Activated CD4-positive, alpha-beta T cell treated with anti-CD3 and anti-CD28 coated beads, Interleukin-2, amount 50 U/mL, for 24 hours (primary cell): ENCODE measurements at regions not wholly inside any gene's neighbourhood (a gene's known extent, or its start where the extent isn't known, plus 50 kb on each side); places are given as distances from the start of the nearest gene placed in this dataset.

Source experiments
- DNase-seq, 2 donors: peaks; one replicate each; pipeline ENCODE4 v3.0.0-alpha.2; 2020; ENCODE audit warnings: low read depth in 1 of 2, low spot score in 1 of 2

DNA sequence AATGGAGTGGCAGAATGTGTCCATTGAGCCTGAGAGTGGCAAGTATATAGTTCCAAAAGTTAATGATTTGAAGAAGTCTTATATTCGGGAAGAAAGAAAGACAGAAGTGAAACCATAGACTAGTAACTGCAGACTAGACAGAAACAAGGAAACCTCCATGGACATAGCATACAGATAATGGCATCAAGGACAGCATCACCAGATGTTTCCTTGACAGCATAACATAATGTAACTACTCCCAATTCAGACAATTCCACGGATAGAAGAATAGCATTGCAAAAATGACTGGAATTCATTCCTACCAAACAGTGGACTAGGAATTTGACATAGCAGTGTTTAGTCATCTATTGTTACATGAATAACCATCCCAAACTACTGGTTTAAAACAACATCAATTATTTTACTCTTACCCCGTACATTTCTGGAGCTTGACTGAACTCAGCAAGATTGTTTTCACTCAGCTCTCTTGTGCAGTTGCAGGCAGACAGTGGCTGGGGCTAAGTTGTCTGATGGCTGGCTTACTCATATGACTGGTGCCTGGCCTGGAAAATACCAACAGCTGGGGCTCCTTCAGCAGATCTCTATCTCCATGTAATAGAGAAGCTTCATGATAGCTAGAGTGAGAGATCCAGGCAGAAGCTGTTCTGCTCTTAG lies 109.7 kb upstream of the GADL1 start:
- DNase-seq: no peak

DNA sequence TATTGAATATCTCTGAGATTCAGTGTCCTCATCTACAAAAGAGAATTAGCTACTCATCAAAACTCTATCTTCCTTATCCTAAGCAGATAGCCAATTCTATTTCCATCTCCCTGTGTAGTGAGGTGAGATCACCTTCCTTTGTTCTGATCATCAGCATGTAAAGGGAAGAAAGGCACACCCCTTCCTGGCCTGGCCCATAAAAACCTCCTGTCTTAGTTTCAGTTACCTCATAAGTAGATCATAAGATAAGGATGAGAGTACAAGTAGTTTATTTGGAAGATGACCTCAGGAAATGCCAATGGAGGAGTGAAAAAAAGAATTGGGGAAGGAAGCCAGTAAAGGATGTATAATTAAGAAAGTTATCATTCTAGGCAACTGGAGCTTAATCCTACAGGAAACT lies 114.5 kb upstream of the GADL1 start:
- no peak for DNase-seq

DNA sequence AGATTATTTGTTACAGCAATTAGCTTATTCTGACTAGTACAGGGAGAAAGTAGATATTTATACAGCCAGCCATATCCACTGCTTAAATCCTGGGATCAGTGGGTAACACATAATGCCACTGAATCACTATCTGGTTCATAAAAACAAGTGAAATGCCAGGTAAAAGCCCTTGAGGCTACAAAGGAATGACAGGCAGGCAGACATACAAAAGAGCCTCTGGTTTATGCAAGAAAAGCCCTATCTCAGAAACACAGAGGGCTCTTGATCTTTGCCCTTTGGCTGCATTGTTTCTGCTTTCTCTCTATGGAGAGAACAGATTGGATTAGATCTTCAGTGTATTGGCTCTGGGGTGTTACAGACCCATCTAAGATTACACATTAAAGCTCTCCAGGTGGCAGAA lies 115.4 kb upstream of the GADL1 start:
- no peak for DNase-seq

DNA sequence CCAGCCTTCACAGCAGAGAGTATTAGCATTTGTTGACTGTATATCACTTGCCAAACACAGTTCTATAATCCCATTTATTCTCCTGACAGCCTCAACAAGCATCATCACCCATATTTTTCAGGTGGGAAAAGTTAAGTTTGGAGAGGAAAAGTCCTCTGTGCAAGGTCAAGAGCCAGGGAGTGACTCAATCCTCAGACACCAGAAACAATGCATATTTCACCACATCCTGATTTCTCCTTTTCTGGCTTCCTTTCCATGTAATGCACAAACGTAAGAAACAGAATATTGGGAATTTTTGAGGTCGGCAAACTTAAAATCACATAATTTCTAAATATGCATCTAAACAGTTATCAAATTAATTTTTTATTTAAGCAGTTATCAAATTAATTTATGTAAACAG lies 116.0 kb upstream of the GADL1 start:
- no peak for DNase-seq

DNA sequence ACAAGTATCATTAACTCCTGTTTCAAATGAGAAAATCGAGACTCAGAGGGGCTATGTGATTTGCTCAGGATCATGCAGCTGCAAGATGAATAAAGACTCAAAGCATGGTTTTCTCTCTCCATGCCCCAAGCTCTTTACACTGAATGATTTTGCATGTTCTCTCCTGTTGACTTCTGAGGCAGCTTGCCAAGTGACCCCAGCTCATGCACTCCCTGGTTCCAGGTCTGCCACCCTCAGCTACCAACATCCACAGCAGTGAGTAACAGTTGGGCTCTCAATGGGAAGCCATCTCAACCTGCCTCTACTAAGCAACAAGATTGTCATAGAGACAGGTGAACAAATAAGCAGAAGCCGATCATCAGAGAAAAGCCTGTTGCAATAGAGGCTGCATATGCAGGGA lies 116.9 kb upstream of the GADL1 start:
- DNase-seq: no peak

DNA sequence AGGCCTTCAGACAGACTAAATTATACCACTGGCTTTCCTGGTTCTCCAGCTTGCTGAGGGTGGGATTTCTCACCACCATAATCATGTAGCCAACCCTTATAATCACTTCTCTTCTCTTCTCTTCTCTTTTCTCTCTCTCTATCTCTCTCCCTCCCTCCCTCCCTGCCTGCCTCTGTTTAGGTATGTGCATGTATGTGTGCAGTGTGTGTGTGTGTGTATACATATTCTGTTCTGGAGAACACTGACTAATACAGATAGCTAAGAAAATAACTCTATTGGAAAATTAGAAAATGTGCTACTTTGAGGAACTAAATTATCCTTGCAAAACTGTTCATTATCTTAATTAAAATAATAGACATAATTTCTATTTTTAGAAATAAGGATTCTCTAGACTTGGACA lies 118.6 kb upstream of the GADL1 start:
- DNase-seq: no peak

DNA sequence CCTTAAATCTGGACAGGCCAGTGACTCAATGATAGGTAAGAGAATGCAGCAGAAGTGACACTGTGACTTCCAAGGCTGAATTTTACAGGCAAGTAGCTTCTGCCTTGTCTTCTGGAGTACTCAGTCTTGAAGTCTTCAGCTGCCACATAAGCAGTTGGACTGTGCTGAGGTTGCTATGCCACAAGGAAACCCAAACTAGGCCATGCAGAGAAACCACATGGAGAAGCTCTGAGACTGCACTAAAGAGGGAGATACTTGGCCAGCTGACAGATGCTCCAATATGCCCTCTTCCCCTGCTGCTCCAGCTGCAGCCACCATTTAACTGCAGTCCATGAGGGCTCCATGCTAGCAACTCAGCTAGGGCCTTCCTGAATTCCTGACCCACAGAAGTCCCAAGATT lies 119.4 kb upstream of the GADL1 start:
- DNase-seq: no peak

DNA sequence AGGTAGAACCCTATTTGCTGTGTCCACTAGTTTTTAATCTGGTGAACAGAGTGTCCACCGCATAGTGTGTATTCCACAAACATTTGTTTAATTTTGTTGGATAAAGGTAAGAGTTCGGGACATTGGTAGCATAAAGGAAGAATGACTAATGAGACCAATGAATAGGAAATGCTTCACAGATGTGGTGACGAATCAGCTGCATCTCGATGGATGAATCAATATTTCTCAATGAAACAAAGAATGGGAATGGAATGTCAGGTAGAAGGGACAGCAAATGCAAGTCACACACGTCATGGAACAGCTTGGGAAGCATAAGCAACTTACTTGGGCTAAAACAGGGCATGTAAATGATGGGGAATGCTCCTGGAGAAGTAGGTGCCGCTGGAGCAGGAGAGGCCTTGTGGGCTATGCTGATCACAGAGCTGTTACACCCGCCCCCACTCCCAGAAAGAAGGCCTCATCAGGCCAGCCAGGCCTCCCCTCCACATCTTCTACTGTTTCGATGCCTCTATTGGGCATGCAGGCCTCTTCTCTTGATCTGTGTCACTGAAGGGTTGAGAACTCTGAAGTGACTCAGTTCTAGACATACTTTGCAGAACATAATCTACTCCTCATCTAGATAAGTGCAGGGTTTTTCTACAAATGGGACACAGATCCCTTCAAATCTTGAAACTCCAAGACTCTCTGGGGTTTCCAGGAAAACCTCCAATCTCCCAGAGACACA lies 120.0 kb upstream of the GADL1 start:
- DNase-seq: no peak

DNA sequence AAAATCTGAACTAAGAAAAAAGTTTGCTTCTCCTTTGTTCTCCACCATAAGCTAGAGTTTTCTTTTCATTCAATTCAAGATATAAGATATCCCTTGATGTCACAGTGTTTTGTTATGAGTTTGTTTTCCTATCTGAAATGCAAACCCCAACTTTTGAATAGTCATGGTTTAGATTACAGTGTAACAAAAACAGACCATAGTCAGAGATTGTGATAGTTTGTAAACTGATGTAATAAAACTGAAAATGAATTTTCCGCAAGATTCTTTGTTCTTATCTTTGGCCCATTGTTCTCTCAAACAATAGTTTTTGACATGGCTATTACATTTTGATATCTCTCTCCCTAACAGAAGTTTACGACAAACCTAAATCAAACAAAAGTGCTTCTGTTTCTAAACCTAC lies 121.7 kb upstream of the GADL1 start:
- DNase-seq: no peak

DNA sequence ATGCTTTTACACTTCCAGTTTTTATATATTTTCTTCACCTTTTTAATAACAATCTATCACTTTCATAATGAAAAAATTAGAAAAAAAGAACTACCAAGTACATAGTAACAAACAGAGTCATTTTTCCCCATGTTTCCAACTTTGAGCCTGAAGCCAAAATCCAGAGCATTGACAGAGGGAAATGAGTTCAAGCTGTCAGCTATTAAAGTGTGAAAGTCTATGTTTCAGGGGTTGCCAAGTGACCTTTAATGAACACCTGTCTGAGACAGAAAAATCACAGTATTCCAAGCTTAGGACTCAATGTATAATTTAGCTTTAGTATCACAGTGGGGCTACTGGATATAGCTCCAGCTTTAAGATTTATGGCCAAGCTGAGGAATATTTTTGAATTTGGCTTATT lies 128.3 kb upstream of the GADL1 start:
- DNase-seq: no peak

DNA sequence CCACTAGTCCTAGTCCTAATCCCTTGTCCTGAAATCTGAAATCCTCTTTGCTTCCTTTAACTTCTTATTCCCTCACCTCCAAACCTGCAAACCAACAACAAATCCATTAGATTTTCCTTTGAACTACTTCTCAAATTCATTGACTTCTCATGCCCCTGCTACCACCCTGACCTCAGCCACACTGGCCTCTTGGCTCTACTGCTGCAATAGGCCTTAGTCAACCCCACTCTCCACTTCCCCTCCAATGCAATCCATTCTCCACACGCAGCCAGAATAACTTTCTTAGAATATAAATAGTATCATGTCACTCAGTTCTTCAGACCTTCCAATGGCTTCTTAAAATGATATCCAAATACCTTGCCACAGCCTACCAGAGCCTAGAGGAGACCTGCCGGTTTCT lies 131.1 kb upstream of the GADL1 start:
- no peak for DNase-seq

DNA sequence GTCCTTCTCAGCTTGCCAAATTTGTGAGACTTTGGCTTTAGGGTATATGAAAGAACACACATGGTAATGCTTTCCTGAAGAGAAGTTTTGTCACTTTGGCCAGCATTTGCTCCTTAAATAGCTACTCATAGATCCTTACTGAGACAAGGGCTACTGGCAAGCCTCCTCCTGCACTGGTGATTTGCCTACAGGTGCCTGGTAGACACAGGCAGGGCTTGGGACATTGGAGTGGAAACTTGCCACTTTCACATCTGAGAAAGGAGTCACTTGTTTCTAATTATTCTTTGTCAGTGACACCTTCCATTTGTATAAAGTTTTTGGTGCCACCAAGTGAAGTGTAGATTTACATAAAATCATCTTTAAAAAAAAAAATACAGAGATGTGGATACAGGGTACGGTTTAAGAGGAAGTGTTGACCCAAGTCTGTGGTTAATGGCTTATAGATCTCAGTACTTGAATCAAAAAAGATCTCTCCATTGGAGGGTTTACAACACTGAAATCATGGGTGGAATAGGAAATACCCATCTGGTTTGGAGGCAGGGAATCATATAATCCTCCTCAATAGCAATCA lies 132.8 kb upstream of the GADL1 start:
- DNase-seq: no peak

DNA sequence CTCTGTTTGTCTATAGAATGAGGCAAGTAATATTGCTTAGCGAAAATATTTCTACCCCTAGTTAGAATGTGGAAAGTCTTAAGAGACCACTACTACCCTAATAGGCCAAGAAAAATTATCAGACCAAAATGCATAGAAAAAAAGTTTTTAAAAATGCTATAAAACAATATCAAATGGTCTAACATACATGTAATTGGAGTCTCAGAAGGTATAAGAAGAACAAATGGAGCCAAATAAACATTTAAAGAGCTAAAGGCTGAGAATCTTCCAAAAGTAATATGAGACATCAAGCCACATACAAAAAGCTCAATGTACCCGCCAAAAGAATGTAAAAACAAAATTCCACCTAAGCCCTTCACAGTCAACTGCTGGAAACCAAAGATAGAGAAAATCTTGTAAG lies 133.5 kb upstream of the GADL1 start:
- no peak for DNase-seq

DNA sequence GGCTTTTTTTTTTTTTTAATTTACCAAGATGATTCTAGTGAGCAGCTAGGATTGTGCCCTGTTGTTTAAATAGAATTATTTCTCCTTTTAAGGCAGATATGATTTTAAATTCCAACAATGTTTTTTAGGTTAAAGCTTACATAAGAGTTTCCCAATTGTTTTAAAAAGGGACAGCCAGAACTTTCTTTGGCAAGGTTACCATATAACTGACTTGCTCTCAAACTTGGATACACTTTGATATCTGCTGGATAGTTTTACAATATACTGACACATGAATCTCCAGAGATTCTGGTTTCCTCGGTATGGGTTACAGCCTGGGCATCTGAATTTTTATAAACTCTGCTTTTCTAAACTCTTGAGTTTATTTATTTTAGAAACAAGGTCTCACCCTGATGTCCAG lies 134.3 kb upstream of the GADL1 start:
- DNase-seq: no peak

DNA sequence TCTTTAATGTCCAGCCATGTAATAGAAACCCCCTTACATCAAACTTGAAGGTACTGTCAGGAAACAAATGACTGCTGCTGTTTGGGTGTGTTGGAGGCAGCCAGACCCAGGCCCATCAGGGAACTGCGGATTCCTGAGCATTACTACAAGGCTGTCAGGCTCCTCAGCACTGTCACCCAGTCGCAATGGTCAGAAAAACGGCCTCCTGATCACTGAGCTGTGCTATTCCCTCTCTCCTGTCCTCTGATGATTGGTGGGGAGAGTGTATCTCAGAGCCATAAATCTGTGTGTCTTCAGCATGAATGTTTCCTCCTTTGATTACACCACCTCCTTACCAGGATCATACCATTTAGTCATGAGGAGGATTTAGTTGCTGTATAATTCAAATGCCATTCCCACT lies 135.2 kb upstream of the GADL1 start:
- no peak for DNase-seq

DNA sequence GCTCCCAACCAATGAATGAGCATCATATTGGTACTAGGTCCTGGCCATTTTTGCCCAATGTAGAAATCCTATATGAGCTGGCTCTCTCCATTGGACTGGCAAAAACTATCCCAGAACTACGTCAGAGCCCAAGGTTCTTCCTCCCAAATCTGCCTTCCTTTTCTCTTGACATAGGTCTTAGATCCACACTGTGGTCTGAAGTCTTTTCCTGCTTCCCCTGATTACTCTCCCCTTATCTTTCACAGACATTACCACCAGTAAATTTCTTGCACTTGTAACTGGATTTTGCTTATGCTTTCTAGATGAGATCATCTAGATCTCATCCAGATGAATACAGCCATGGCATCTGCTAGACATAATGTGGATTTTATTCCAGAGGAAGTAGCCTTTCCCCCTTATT lies 141.2 kb upstream of the GADL1 start:
- DNase-seq: no peak

DNA sequence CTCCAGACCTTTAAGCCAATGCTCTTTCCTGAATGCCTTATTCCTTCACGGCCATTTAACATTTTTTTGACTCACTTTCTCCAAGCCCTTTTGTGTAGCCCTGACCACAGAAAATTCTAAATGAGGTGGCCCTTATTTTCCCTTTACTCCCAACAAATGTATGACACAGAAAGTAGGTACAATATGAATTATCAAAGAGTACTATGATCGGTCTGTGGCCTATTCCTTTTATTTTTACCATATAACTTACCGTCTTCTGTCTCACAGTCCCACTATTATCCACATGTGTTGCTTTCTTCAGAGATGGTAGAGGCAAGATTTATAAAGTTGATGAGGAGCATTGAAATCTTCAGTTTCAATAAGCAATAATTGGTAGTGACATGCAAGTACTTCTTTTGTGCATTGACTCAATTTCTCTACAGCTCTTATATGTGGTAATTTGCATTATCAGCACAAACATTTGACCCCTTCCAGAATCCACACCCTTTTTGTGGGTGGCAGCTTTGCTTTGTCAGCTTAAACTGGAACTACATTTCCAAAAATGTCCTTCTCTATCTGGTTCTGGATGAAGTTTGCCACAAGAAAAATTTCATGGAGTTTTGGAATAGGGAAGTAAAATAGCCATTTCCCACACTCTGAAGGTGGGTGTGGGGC lies 143.8 kb upstream of the GADL1 start:
- no peak for DNase-seq

DNA sequence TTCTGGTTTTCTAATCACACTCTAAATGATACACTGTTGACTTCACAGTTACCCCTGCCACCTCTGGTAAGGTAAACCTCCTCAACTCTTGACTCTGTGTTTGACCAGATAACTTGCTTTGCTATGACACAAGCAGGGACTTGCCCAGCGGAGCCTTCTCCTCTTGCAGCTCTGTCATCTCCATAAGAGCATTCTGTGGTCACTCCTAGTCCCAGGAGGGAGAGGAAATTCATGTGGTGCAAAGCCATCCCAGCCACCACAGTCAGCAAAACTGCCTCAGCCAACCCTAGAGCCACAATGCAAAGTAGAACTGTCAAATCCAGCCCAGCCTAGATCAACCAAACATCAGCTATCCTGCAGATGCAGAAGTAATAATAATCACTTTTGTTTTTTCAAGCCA lies 144.7 kb upstream of the GADL1 start:
- no peak for DNase-seq

DNA sequence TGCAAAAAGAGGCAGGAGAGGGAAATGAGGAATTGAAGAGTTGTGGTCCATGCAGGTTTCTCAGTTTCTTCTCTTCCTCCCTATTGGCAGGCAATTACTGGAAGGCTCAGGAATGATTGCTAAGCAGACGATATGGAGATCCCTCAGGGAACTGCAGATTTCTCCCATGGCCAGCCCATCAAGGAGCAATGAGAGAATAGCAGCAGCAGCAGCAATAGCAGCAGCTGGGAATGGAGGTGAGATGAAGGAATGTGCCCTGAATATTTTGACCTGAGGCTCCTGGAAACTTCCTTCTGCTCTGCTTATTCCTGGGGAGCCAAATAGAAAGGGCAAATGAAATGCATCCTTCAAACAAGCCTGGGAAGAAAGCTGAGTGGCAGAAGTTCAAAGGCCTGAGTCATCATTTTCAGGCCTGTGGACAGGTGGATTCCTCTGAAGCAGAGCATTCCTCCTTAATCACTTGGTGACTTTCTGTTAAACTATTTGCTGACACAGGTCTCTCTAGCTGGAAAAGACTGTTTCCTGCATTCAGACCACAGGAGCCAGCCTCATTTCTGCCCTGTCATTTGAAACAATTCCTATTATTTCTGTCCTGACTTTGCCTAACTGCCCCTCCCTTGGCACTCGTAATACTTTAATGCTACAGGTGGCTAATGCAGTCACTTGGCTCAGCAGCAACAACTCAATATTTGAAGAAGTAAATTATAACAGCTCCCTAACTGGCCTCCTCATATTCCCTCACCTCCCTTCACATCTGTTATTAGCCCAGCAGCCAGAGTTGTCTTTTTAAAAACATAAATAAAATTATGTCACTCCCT lies 146.9 kb upstream of the GADL1 start:
- no peak for DNase-seq

DNA sequence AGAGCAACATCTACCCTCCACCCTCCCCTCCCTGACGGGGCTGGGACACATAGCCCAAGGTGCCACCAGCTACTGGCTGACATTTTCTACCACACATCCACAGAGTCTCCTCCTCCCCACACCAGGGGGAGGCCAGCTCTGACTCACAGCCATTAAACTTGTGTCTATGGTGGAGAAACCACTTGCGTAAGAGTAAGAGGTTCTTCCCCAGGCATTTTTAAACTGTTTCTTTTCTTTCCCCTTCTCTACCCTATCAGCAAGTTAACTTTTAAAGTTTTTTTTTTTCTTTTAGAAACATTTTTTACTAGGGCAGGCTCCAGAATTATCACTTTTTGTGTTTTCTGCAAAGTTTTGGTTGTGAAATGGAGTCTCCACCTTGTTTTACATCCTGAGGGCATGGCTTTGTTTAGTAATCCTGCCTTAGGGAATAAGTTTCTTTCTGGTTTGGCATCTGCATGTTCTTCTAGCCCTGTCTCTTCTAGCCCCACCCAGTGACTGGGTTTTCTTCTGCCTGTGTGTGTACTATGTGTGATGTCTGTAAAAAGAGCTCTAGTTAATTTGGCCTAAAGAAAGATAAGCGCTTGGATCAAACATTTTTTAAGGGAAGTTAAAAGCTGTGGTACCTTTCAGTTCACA lies 148.8 kb upstream of the GADL1 start:
- no peak for DNase-seq

DNA sequence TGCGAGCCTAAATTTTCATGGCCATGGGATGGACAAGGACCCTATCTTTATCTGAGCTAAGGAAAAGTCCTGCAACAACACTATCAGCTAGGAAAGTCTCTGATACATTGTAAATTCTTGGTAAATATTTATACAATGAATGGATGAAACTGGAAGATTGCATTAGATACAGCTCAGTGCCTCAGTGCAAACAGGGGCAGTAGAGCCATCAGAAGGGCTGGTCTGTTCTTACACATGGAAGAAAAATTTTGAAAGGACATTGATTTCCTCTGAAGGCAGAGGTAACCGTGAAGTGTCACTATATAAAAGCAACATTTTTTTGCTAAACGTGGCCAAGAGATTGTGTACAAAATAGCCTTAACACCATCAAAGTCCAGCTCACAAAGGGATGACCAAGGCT lies 153.2 kb upstream of the GADL1 start:
- DNase-seq: no peak
